CD8-positive, alpha-beta memory T cell (primary cell): ENCODE measurements at regions not wholly inside any gene's neighbourhood (a gene's known extent, or its start where the extent isn't known, plus 50 kb on each side); places are given as distances from the start of the nearest gene placed in this dataset.
"Not testable (repeated sequence)": the region's sequence is repeated elsewhere in the genome, so short reads cannot be mapped to it uniquely, and the experiment has no call there.

Experiments used
- CTCF ChIA-PET: fragments of 350-600 bp; sonication (Branson Sonifier 250); formaldehyde crosslinking; loops from one replicate; lab custom pipeline; 2021; ENCODE audit warnings: antibody characterized with exemption; lab: Charles Lee
- POLR2A ChIA-PET: fragments of 350-600 bp; sonication (Branson Sonifier 250); formaldehyde crosslinking; loops from one replicate; lab custom pipeline; 2021; ENCODE audit warnings: antibody characterized with exemption; lab: Charles Lee
- DNase-seq, 5 donors: peaks; one replicate each; pipeline versions ENCODE4 v3.0.0 to v3.0.0-alpha.2; 2020 to 2022; ENCODE audit warnings: mixed read lengths in 1 of 5
- H3K27ac ChIP-seq: one replicate; pipeline ENCODE4 v1.7.0; 2013; ENCODE audit warnings: low read depth, mild to moderate bottlenecking, low read length, moderate library complexity
- H3K27me3 ChIP-seq: 2 replicates; pipeline ENCODE4 v1.7.0; 2013; ENCODE audit warnings: low read length, mild to moderate bottlenecking; ENCODE audit not compliant: insufficient read depth, poor library complexity, severe bottlenecking
- H3K36me3 ChIP-seq: 2 replicates; pipeline ENCODE4 v1.7.0; 2013; ENCODE audit warnings: mild to moderate bottlenecking, low read length, moderate library complexity; ENCODE audit not compliant: insufficient read depth
- H3K4me1 ChIP-seq: 2 replicates; pipeline ENCODE4 v1.7.0; 2013; ENCODE audit warnings: mild to moderate bottlenecking, low read length, moderate library complexity; ENCODE audit not compliant: insufficient read depth
- H3K4me3 ChIP-seq: 2 replicates; pipeline ENCODE4 v1.7.0; 2013; ENCODE audit warnings: mild to moderate bottlenecking, low read length
- H3K9me3 ChIP-seq: 2 replicates; pipeline ENCODE4 v1.7.0; 2013; ENCODE audit warnings: mild to moderate bottlenecking, low read length
- H3K27ac Mint-ChIP-seq, 8 donors: one replicate each; pipeline ENCODE4 v1.8.0; 2020 to 2021; ENCODE audit warnings: mixed read lengths in 8 of 8, mild to moderate bottlenecking in 6 of 8, inconsistent platforms in 3 of 8, moderate library complexity in 3 of 8
- H3K27me3 Mint-ChIP-seq, 2 donors: one replicate each; pipeline ENCODE4 v1.8.0; 2020 to 2021; ENCODE audit warnings: mixed read lengths in 2 of 2, mild to moderate bottlenecking in 1 of 2, moderate library complexity in 1 of 2
- H3K36me3 Mint-ChIP-seq, 3 donors: one replicate each; pipeline ENCODE4 v1.8.0; 2020 to 2021; ENCODE audit warnings: mixed read lengths in 3 of 3, inconsistent platforms in 1 of 3, mild to moderate bottlenecking in 1 of 3
- H3K4me1 Mint-ChIP-seq, 3 donors: one replicate each; pipeline ENCODE4 v1.8.0; 2020 to 2021; ENCODE audit warnings: mixed read lengths in 3 of 3, inconsistent platforms in 1 of 3, mild to moderate bottlenecking in 1 of 3
- H3K4me3 Mint-ChIP-seq, 7 donors: one replicate each; pipeline ENCODE4 v1.8.0; 2020 to 2021; ENCODE audit warnings: mixed read lengths in 7 of 7, mild to moderate bottlenecking in 6 of 7, moderate library complexity in 4 of 7, inconsistent platforms in 2 of 7
- H3K9me3 Mint-ChIP-seq, 5 donors: one replicate each; pipeline ENCODE4 v1.8.0; 2020 to 2022; ENCODE audit warnings: mixed read lengths in 5 of 5, mild to moderate bottlenecking in 3 of 5, moderate library complexity in 2 of 5, inconsistent platforms in 1 of 5

GRCh38 chr2:14475994-14476393, 156.5 kb upstream of the LRATD1 start:
- Mint-ChIP-seq H3K9me3 (peaks cover 0 to 13% (median 3%) of the 10 kb centered on the region in 5 donors), H3K27ac (no peak overlapping the region), H3K4me1 (no peaks in the 10 kb centered on the region), H3K27me3 (peaks cover 0 to 1% of the 10 kb centered on the region in 2 donors), H3K4me3 (no peak overlapping the region), H3K36me3 (no peaks in the 10 kb centered on the region)
- CTCF ChIA-PET = no interaction called here
- POLR2A ChIA-PET = no interaction called here
- Histone ChIP-seq H3K9me3 (no peaks in the 10 kb centered on the region), H3K4me1 (no peaks in the 10 kb centered on the region), H3K4me3 (no peak overlapping the region), H3K36me3 (no peaks in the 10 kb centered on the region), H3K27me3 (no peaks in the 10 kb centered on the region), H3K27ac (no peak overlapping the region)
- no peak for DNase-seq

GRCh38 chr2:14479486-14479885, 153.0 kb upstream of the LRATD1 start:
- Histone ChIP-seq H3K4me3 (no peak overlapping the region), H3K4me1 (no peaks in the 10 kb centered on the region), H3K27ac (no peak overlapping the region), H3K9me3 (no peaks in the 10 kb centered on the region), H3K27me3 (no peaks in the 10 kb centered on the region), H3K36me3 (no peaks in the 10 kb centered on the region)
- Mint-ChIP-seq H3K4me1 (no peaks in the 10 kb centered on the region), H3K27ac (no peak overlapping the region), H3K4me3 (no peak overlapping the region), H3K9me3 (peaks cover 0 to 9% (median 6%) of the 10 kb centered on the region in 5 donors), H3K27me3 (no peaks in the 10 kb centered on the region), H3K36me3 (no peaks in the 10 kb centered on the region)
- CTCF ChIA-PET = no interaction called here
- POLR2A ChIA-PET = no interaction called here
- no peak for DNase-seq

- ChIA-PET POLR2A (no interaction called here), CTCF (no interaction called here)
- Mint-ChIP-seq H3K27me3 (no peaks in the 10 kb centered on the region), H3K4me3 (no peak overlapping the region), H3K9me3 (peaks cover 0 to 14% (median 6%) of the 10 kb centered on the region in 5 donors), H3K4me1 (no peaks in the 10 kb centered on the region), H3K36me3 (no peaks in the 10 kb centered on the region), H3K27ac (no peak overlapping the region)
- Histone ChIP-seq H3K4me3 (no peak overlapping the region), H3K27me3 (no peaks in the 10 kb centered on the region), H3K4me1 (no peaks in the 10 kb centered on the region), H3K36me3 (no peaks in the 10 kb centered on the region), H3K9me3 (no peaks in the 10 kb centered on the region), H3K27ac (no peak overlapping the region)
- no peak for DNase-seq
These were observed 152.4 kb upstream of the LRATD1 start for GRCh38 chr2:14480120-14480519.

GRCh38 chr2:14480906-14481305, 151.6 kb upstream of the LRATD1 start:
- Histone ChIP-seq H3K4me3 (no peak overlapping the region), H3K9me3 (no peaks in the 10 kb centered on the region), H3K36me3 (no peaks in the 10 kb centered on the region), H3K4me1 (no peaks in the 10 kb centered on the region), H3K27me3 (no peaks in the 10 kb centered on the region), H3K27ac (no peak overlapping the region)
- DNase-seq = no peak
- Mint-ChIP-seq H3K4me1 (no peaks in the 10 kb centered on the region), H3K27ac (no peak overlapping the region), H3K4me3 (no peak overlapping the region), H3K36me3 (no peaks in the 10 kb centered on the region), H3K27me3 (no peaks in the 10 kb centered on the region), H3K9me3 (peaks cover 0 to 10% (median 6%) of the 10 kb centered on the region in 5 donors)
- ChIA-PET POLR2A (no interaction called here), CTCF (no interaction called here)

- ChIA-PET CTCF (no interaction called here), POLR2A (no interaction called here)
- no peak overlapping the region for H3K27ac ChIP-seq
- H3K4me1 Mint-ChIP-seq = no peaks in the 10 kb centered on the region
- no peaks in the 10 kb centered on the region for H3K27me3 ChIP-seq
- H3K9me3 Mint-ChIP-seq = peaks cover 2 to 13% (median 6%) of the 10 kb centered on the region in 5 donors
- H3K4me3 Mint-ChIP-seq = no peak overlapping the region
- H3K4me1 ChIP-seq = no peaks in the 10 kb centered on the region
- no peak overlapping the region for H3K27ac Mint-ChIP-seq
- no peak for DNase-seq
- H3K4me3 ChIP-seq = no peak overlapping the region
- H3K36me3 ChIP-seq = no peaks in the 10 kb centered on the region
- H3K36me3 Mint-ChIP-seq = no peaks in the 10 kb centered on the region
- H3K9me3 ChIP-seq = no peaks in the 10 kb centered on the region
- H3K27me3 Mint-ChIP-seq = no peaks in the 10 kb centered on the region
These were observed 139.5 kb upstream of the LRATD1 start for GRCh38 chr2:14492920-14493503.

- POLR2A ChIA-PET = no interaction called here
- Histone ChIP-seq H3K9me3 (no peaks in the 10 kb centered on the region), H3K4me1 (no peaks in the 10 kb centered on the region), H3K4me3 (no peak overlapping the region), H3K27me3 (no peaks in the 10 kb centered on the region), H3K27ac (no peak overlapping the region), H3K36me3 (no peaks in the 10 kb centered on the region)
- CTCF ChIA-PET = no interaction called here
- no peaks in the 10 kb centered on the region for H3K36me3 Mint-ChIP-seq
- no peak overlapping the region for H3K4me3 Mint-ChIP-seq
- no peak for DNase-seq
- no peak overlapping the region for H3K27ac Mint-ChIP-seq
- H3K4me1 Mint-ChIP-seq = no peaks in the 10 kb centered on the region
- no peaks in the 10 kb centered on the region for H3K27me3 Mint-ChIP-seq
- H3K9me3 Mint-ChIP-seq = peaks cover 2 to 8% (median 6%) of the 10 kb centered on the region in 5 donors
These were observed 137.8 kb upstream of the LRATD1 start for GRCh38 chr2:14494759-14495158.

- CTCF ChIA-PET = no interaction called here
- H3K4me3 ChIP-seq = no peak overlapping the region
- Mint-ChIP-seq H3K4me1 (no peaks in the 10 kb centered on the region), H3K36me3 (no peaks in the 10 kb centered on the region), H3K27me3 (no peaks in the 10 kb centered on the region), H3K27ac (no peak overlapping the region), H3K9me3 (peaks cover 0 to 9% (median 3%) of the 10 kb centered on the region in 5 donors), H3K4me3 (no peak overlapping the region)
- no peaks in the 10 kb centered on the region for H3K27me3 ChIP-seq
- no peak for DNase-seq
- H3K36me3 ChIP-seq = no peaks in the 10 kb centered on the region
- POLR2A ChIA-PET = no interaction called here
- H3K27ac ChIP-seq = no peak overlapping the region
- no peaks in the 10 kb centered on the region for H3K4me1 ChIP-seq
- H3K9me3 ChIP-seq = no peaks in the 10 kb centered on the region
These were observed 131.5 kb upstream of the LRATD1 start for GRCh38 chr2:14501061-14501460.

GRCh38 chr2:14506955-14507354, 125.6 kb upstream of the LRATD1 start:
- H3K27ac Mint-ChIP-seq, H3K36me3 Mint-ChIP-seq, H3K27me3 ChIP-seq, POLR2A ChIA-PET, H3K4me3 ChIP-seq, DNase-seq, H3K4me3 Mint-ChIP-seq, H3K27me3 Mint-ChIP-seq, H3K4me1 Mint-ChIP-seq, H3K9me3 ChIP-seq, CTCF ChIA-PET, H3K4me1 ChIP-seq, H3K36me3 ChIP-seq, H3K27ac ChIP-seq: not testable (repeated sequence)
- peaks cover 3 to 11% (median 5%) of the 10 kb centered on the region in 5 donors for H3K9me3 Mint-ChIP-seq
